K562 (cell line): ENCODE measurements at regions not wholly inside any gene's neighbourhood (a gene's known extent, or its start where the extent isn't known, plus 50 kb on each side); places are given as distances from the start of the nearest gene placed in this dataset.

Experiments used
- BCLAF1 ChIP-seq, 2 experiments: fragments of 450-650 bp in 1 of 2; IDR thresholded peaks; 2 replicates each; pipeline ENCODE4 v1.6.1; 2011 to 2017; ENCODE audit warnings: low read depth in 2 of 2, antibody characterized with exemption in 1 of 2, borderline replicate concordance in 1 of 2, low read length in 1 of 2, mild to moderate bottlenecking in 1 of 2, mixed read lengths in 1 of 2; ENCODE audit not compliant: control insufficient read depth in 1 of 2
- C11orf30 ChIP-seq: fragments of 450-650 bp; IDR thresholded peaks from 2 replicates; pipeline ENCODE4 v1.6.1; 2016; ENCODE audit warnings: low read depth, mild to moderate bottlenecking
- ETS2 ChIP-seq: IDR thresholded peaks from 2 replicates; pipeline ENCODE4 v1.6.1; 2016; ENCODE audit warnings: borderline replicate concordance, missing genetic modification characterization, mild to moderate bottlenecking, moderate library complexity, missing compliant biosample characterization; ENCODE audit not compliant: poor library complexity, severe bottlenecking
- FOXA3 ChIP-seq, 2 experiments: fragments of 450-650 bp in 1 of 2; sonication (generic) in 1 of 2; formaldehyde crosslinking; IDR thresholded peaks in 1 of 2; conservative IDR thresholded peaks in 1 of 2; 2 replicates each; pipeline versions ENCODE4 v1.4.0 to v1.8.0; 2020 to 2022; ENCODE audit warnings: mild to moderate bottlenecking in 2 of 2, missing genetic modification reagents in 1 of 2
- HEY1 ChIP-seq: fragments of 250-450 bp; sonication (Bioruptor Pico); IDR thresholded peaks from 2 replicates; pipeline ENCODE4 v1.5.0; 2020; ENCODE audit warnings: mild to moderate bottlenecking, moderate library complexity, borderline replicate concordance
- KDM4B ChIP-seq, 2 experiments: fragments of 450-650 bp in 1 of 2; sonication (generic) in 1 of 2; IDR thresholded peaks; 2 replicates each; pipeline ENCODE4 v1.6.1; 2016 to 2017; ENCODE audit warnings: borderline replicate concordance in 2 of 2, antibody characterized with exemption in 1 of 2, low read depth in 1 of 2, mild to moderate bottlenecking in 1 of 2
- KLF16 ChIP-seq: IDR thresholded peaks from 2 replicates; pipeline ENCODE4 v1.6.1; 2016; ENCODE audit warnings: antibody characterized with exemption
- LEF1 ChIP-seq: fragments of 450-650 bp; IDR thresholded peaks from 2 replicates; pipeline ENCODE4 v1.6.1; 2016; ENCODE audit warnings: mild to moderate bottlenecking
- MEF2D ChIP-seq: conservative IDR thresholded peaks from 2 replicates; pipeline ENCODE4 v1.6.1; 2016; ENCODE audit warnings: low read depth, missing genetic modification characterization, missing compliant biosample characterization
- MIER1 ChIP-seq: fragments of 450-650 bp; IDR thresholded peaks from 2 replicates; pipeline ENCODE4 v1.6.1; 2016; ENCODE audit warnings: antibody characterized with exemption, mild to moderate bottlenecking, low read depth
- MLLT1 ChIP-seq, 2 experiments: fragments of 450-650 bp; IDR thresholded peaks; 2 replicates each; pipeline ENCODE4 v1.6.1; 2016
- MTA3 ChIP-seq: fragments of 450-650 bp; formaldehyde crosslinking; IDR thresholded peaks from 2 replicates; pipeline ENCODE4 v1.6.1; 2017; ENCODE audit warnings: mild to moderate bottlenecking, borderline replicate concordance
- NCOA1 ChIP-seq: fragments of 450-650 bp; IDR thresholded peaks from 2 replicates; pipeline ENCODE4 v1.6.1; 2016; ENCODE audit warnings: low read depth
- NUFIP1 ChIP-seq: fragments of 450-650 bp; IDR thresholded peaks from 2 replicates; pipeline ENCODE4 v1.6.1; 2018; ENCODE audit not compliant: partially characterized antibody
- RAD21 ChIP-seq, 2 experiments: fragments of 250-450 bp in 1 of 2; fragments of 450-650 bp in 1 of 2; sonication (Bioruptor Pico) in 1 of 2; formaldehyde crosslinking in 1 of 2; IDR thresholded peaks in 1 of 2; conservative IDR thresholded peaks in 1 of 2; 2 replicates each; pipeline versions ENCODE4 v1.4.0 to v1.8.0; 2020 to 2022; ENCODE audit warnings: mild to moderate bottlenecking in 2 of 2, moderate library complexity in 1 of 2
- SMARCA4 ChIP-seq: fragments of 450-650 bp; IDR thresholded peaks from 2 replicates; pipeline ENCODE4 v1.6.1; 2016
- SUPT5H ChIP-seq: fragments of 450-650 bp; IDR thresholded peaks from 2 replicates; pipeline ENCODE4 v1.6.1; 2016
- ZNF589 ChIP-seq: fragments of 200-800 bp; sonication (Bioruptor generic); IDR thresholded peaks from 2 replicates; pipeline ENCODE4 v1.6.1; 2016; ENCODE audit warnings: low read depth, missing genetic modification characterization, missing compliant biosample characterization
- ZNF778 ChIP-seq: fragments of 450-650 bp; formaldehyde crosslinking; IDR thresholded peaks from 2 replicates; pipeline ENCODE4 v1.4.0; 2020; ENCODE audit warnings: mild to moderate bottlenecking, moderate library complexity
- TF ChIP-seq, protein P1 (sequence below): sonication (generic); formaldehyde crosslinking; IDR thresholded peaks from 2 replicates; pipeline ENCODE4 v1.8.0; 2022; ENCODE audit warnings: missing genetic modification reagents, mild to moderate bottlenecking, moderate library complexity, borderline replicate concordance

- no peak for TF ChIP-seq ETS2 (tag)
- TF ChIP-seq NCOA1 = peak; percentile 21; the same call in 1 of the 2 replicates
- TF ChIP-seq SUPT5H = 0 out of 2 replicates have a peak, but pooled peaks have one; percentile 25
- no peak for TF ChIP-seq NUFIP1
- peak; percentile 16; the same call in 1 of the 2 replicates for TF ChIP-seq MEF2D (tag)
- peak; percentile 66; the same call in 1 of the 2 replicates for TF ChIP-seq C11orf30
- TF ChIP-seq KDM4B (IDR thresholded peaks at IDR 0.05; ENCODE audit: borderline replicate concordance in 2 of 2, low read depth in 1 of 2) = 0 out of 4 replicates have a peak, but pooled peaks of 1 of the 2 experiments have one; percentile 54
- TF ChIP-seq BCLAF1 (IDR thresholded peaks at IDR 0.05; ENCODE audit: borderline replicate concordance in 1 of 2, control insufficient read depth in 1 of 2, low read depth in 2 of 2, low read length in 1 of 2) = no peak
- TF ChIP-seq RAD21 (CRISPR knock-in tag; conservative IDR thresholded peaks at IDR 0.05 in 1 of 2, IDR thresholded peaks at IDR 0.05 in 1 of 2) = no peak
- 0 out of 4 replicates have a peak, but pooled peaks of 1 of the 2 experiments have one; percentile 51 for TF ChIP-seq FOXA3 (CRISPR knock-in tag; conservative IDR thresholded peaks at IDR 0.05 in 1 of 2, IDR thresholded peaks at IDR 0.05 in 1 of 2)
- TF ChIP-seq SMARCA4 = peak; percentile 66; the same call in 1 of the 2 replicates
- no peak for TF ChIP-seq MIER1
- TF ChIP-seq KLF16 = no peak
- TF ChIP-seq HEY1 (CRISPR knock-in tag) = no peak
- TF ChIP-seq MTA3 = no peak; the same call in 1 of the 2 replicates
- TF ChIP-seq ZNF778 (CRISPR knock-in tag) = no peak
- TF ChIP-seq ZNF589 (CRISPR knock-in tag) = no peak
- TF ChIP-seq, protein P1, sequence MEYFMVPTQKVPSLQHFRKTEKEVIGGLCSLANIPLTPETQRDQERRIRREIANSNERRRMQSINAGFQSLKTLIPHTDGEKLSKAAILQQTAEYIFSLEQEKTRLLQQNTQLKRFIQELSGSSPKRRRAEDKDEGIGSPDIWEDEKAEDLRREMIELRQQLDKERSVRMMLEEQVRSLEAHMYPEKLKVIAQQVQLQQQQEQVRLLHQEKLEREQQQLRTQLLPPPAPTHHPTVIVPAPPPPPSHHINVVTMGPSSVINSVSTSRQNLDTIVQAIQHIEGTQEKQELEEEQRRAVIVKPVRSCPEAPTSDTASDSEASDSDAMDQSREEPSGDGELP (CRISPR knock-in tag) = peak; percentile 62
- TF ChIP-seq MLLT1 (IDR thresholded peaks at IDR 0.05) = 0 out of 4 replicates have a peak, but pooled peaks of 1 of the 2 experiments have one; percentile 52
- peak; percentile 74 for TF ChIP-seq LEF1
Measured at GRCh38 chr20:4082406-4083097, 66.1 kb upstream of the SMOX start (continued).
